Stimulated activated CD4-positive, alpha-beta T cell treated with anti-CD3 and anti-CD28 coated beads, Interleukin-1b, Interleukin-23, amount 100 ng/mL, for 24 hours (primary cell): ENCODE measurements at regions not wholly inside any gene's neighbourhood (a gene's known extent, or its start where the extent isn't known, plus 50 kb on each side); places are given as distances from the start of the nearest gene placed in this dataset.
"Not testable (repeated sequence)": the region's sequence is repeated elsewhere in the genome, so short reads cannot be mapped to it uniquely, and the experiment has no call there.

Experiments used
- DNase-seq, 4 experiments: peaks; one replicate each; pipeline ENCODE4 v3.0.0-alpha.2; 2020; ENCODE audit warnings: low read depth in 4 of 4, low spot score in 1 of 4

DNA sequence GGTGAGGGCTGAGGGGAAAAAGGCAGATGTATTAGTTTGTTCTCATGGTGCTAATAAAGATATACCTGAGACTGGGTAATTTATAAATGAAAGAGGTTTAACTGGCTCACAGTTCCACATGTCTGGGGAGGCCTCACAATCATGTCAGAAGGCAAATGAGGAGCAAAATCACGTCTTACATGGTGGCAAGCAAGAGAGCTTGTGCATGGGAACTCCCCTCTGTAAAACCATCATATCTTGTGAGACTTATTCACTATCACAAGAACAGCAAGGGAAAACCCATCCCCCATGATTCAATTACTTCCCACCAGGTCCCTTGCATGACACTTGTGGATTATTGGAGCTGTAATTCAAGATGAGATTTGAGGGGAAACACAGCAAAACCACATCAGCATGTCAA lies 1220.9 kb downstream of the GALC start:
- no peak for DNase-seq

DNA sequence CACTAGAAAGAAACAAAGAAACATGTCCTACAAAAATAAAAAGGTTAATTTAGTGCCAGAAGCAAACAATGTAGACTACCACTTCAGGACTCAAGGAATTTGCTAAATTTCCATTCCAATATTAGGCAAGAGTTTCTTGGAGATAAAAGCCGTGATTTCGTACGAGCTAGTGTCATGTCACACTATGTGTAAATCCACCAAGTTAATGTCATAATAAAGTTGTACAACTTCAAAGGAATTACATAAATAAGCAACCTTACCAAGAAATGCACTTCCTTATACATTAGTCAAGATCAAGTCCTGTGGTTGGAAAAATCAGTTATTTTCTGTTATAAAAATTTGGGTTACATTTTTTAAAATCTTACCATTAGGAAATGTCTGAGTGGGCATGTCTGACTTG lies 1222.8 kb downstream of the GALC start:
- DNase-seq, result no peak

DNA sequence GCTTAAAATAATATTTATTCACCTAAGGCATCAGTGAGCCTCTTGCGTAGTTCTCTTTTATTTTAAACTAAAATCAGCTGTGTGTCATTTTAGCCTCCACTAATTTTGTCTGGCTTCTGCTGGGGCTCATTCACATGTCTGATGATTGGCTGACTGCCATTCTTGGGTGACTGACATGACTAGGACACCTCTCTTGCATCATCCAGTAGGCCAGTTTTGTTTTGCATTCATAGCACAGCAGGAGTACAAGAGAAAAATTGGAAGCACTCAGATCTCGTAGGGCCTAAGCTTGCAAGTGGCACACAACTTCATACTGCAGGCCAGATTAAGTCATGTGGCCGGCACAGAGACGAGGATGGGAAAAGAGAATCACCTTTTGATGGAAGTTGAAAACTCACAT lies 1226.5 kb downstream of the GALC start:
- DNase-seq, result no peak

DNA sequence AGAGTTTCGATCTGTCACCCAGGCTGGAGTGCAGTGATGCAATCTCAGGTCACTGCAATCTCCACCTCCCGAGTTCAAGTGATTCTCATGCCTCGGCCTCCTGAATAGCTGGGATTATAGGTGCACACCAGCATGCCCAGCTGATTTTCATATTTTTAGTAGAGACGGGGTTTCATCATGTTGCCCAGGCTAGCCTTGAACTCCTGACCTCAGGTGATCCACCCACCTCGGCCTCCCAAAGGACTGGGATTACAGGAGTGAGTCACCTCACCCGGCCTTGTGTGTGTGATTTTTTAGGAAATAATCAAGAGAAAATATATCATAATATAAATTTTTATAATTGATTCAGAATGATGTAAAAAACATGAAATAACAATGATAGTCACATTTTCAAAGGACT lies 1231.4 kb downstream of the GALC start:
- no peak for DNase-seq

DNA sequence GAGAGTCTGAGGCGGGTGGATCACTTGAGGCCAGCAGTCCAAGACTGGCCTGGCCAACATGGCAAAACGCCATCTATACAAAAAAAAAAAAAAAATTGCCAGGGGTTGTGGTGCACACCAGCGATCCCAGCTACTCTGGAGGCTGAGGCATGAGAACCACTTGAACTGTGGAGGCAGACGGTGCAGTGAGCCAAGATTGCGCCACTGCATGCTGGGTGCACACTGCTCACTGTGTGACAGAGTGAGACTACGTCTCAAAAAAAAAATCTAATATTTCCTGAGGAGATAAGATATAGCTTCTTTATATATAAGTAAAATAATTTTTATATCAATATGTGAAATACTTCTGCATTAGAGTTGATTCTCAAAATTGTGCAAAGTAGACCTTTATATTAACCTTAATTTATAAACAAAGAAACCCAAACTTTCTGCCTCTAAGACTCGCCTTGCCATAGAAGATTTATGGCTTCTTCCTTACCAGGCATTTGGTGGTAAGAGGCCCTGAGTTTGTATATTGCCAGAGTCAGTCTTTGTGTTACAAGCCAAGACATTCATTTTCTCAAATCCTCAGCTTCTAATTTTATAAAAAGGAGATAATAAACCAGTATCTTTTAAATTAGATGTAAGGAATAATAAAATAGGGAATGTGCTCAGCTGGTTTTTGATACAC lies 1226.7 kb downstream of the FLRT2 start:
- no peak for DNase-seq

DNA sequence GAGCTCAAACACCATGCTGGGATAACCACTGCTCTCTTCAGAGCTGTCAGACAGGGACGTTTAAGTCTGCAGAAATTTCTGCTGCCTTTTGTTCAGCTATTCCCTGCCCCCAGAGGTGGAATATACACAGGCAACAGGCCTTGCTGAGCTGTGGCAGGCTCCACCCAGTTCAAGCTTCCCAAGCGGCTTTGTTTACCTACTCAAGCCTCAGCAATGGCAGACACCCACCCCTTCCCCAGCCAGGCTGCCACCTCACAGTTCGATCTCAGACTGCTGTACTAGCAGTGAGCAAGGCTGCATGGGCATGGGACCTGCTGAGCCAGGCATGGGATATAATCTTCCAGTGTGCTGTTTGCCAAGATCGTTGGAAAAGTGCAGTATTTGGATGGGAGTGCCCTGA lies 1220.5 kb downstream of the FLRT2 start:
- not testable (repeated sequence) for DNase-seq

DNA sequence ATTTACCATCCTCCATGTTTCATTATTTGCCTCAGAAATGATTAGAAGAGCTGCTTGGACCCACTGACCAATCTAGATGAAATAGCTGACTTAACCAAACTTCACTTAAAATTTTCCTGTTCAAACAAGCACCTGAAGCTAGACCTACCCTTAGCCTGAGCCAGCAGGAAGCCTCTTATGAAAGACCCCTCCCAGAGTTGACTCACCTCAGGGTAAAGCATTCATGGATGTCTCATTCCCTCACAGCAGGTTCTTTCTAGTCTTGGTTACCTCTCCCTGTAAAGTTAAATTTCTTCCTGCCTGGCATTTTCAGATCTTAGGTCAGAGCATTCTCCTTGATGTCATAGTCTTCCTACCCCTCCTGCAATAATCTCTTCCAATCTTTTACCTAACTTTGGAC lies 1209.8 kb downstream of the FLRT2 start:
- DNase-seq, result no peak

DNA sequence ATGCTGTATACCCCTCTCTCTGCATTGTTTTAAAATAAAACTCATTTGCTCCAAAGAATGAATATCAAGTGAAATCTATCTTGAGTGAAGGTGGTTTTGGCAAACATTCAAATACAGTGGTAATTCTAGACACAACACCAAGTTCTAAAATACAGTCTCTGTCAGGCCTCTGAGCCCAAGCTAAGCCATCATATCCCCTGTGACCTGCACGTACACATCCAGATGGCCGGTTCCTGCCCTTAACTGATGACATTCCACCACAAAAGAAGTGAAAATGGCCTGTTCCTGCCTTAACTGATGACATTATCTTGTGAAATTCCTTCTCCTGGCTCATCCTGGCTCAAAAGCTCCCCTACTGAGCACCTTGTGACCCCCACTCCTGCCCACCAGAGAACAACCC lies 1201.5 kb downstream of the FLRT2 start:
- not testable (repeated sequence) for DNase-seq

DNA sequence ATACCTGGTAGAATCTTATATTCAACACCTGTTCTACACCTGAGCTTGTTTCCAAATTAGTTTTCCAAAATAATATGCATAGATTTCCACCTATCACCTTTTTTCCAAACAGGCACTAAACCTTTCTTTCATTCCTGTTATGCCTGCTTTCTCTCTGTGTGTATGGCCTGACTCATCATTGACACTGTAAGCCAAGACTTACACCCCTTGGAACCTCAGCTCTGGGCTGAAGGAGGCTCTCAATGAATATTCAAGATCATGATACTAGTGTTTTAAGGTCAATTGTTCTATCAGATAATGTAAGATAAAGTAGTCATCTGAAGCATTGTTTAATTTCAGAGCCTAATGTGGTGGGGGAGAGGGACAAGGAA lies 1193.3 kb downstream of the FLRT2 start:
- no peak for DNase-seq

DNA sequence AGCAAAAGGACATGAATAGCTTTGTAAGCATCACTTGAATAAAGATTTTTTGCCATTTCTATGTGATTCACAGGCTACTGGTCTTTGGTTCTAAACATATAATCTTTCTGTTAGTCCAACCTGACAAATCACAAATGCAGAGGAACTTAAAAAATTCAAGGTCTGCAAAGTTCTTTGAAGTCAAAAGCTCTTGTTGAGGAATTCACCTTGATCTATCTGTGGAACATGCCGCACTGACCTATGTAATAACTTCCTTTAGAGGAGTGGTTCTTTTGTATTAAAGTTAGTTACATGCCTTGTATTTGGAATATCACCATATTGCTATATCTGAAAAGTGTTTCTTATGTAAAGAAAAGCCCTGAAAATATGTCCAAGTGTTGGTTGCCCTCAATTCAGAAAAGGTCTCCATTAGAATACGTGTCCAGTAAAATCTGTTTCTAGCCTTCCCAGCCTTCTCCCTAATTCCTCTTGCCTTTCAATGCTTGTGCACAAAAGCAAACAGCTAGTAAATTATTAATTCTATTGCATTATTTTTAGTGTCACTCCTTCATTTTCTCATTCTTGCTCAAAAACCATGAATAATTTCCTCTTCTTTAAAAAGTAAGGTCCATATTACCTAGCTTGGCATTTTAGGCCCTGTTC lies 1192.8 kb downstream of the FLRT2 start:
- DNase-seq, result no peak

DNA sequence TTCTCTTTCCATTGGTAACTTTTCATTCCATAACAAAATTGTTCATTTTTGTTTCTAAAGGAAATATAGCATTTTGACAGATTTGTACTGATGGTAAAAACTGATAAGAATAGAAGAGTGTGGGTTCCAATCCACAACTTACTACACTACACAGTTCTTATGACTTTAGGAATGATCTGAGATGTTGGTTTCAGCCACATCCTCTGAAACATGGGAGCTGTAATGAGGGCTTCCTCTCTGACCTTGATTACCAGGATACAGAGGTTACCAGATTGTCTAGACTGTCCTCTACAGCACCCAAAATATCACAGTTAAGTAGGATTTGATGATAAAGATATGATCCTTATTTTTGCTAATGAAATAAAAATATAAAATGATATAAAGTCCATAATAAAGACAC lies 1184.6 kb downstream of the FLRT2 start:
- DNase-seq, result no peak

DNA sequence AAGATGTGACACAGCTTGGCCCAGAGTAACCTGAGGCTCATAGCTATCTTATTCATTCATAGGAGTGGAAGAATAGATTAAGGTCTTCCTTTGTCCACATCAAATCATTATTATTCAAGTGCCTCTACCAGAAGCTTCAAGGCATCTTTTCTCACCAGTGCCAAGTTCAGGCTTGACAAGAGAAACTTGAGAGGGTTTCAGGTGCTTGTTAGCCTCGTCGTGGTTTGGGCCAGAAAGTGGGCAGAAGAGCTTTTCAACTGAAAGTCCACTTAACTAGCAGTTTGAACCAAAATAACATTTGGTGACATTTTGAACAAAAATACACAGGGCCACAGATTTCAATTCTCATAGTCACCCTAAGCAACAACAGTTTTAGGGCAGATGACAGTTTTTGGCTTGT lies 1184.2 kb downstream of the FLRT2 start:
- no peak for DNase-seq

DNA sequence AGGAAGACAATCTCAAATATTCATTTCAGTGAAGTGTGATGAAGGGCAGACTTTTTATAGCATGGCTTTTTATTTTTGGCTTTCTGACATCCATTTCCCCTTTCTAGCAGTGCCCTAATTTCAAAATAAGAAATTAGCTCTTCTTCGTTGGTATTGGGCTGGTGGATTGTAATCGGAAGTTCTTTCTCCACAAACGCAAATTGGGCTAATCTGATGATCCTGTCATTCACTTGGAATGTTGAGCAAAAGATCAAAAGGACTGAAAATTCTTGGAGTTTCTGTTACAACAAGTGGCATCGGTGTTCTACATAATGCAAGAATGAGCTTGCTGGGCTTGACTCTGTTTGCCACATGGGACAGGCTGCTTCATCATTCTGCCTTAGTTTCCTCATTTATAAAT lies 1182.8 kb downstream of the FLRT2 start:
- no peak for DNase-seq

DNA sequence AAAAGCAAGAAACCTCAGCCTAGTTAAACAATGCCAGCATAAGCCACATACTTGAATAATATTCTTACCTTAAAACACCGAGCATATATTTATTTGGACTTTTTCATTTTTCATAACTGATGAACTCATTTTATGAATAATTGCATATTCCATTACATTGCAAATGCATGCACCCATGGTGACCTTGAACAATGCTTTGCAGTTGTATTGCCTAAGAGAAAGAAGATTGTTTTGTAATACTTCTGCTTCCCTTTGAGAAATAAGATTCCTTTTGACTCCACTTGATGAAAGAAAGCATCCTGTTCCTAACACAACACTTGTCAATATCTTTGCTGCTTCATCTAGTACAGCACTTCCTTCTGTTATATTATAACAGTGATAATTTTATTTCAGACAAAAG lies 1182.2 kb downstream of the FLRT2 start:
- DNase-seq, result no peak

DNA sequence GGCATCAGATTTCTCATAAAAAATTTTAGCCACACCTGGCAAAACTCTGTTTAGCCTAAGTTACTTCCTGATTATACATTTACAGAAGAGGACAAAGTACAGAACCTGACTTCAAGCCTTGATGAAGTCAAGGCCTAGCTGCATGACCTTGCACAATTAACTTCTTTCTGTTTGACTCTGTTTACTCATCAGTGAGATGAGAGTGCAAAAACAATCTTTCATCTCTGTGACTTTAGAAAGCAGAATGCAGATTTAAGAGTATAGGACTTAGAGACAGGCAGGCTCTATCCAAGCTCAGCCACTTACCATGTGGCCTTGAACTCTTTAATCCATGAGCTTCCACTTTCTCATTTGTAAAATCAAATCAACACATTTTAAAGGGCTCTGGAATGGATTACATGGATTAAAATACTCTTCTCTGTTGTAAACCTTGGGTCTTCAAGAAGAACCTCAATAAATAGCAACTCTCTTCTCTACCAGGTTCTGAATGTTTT lies 1178.9 kb downstream of the FLRT2 start:
- no peak for DNase-seq

DNA sequence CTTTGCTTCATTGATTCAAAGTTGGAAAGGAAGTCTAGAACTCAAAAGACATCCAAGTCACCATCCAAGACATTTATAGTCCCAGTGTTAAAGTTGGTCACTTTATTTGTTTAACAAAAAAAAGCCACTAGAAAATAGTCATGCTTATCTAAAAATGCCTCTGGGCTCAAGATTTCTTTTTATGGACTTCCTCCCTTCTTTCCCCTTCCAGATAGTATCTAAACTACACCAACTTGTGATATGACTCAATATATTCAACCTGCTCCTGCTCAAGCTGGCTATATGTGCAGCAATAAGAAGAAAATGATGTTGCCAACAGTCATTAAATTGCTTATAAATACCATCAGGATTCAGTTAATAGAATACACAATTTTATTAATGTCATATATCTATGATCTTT lies 1177.1 kb downstream of the FLRT2 start:
- DNase-seq, result no peak

DNA sequence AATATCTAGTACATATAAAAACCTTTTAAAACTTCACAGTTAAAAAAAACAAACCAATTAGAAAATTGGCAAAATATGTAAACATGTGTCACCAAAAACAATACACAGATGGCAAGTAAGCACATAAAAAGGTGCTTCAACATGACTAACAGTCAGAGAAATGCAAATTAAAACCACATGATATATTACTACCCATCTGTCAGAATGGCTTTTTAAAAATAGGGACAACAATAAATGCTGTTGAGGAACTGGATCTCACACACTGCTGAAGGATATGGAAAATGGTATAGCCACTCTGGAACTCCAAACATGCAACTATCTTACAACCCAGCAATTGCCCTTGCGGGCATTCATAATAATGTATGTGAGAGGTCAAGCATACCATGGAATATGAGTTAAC lies 1153.6 kb downstream of the FLRT2 start:
- DNase-seq, result no peak

DNA sequence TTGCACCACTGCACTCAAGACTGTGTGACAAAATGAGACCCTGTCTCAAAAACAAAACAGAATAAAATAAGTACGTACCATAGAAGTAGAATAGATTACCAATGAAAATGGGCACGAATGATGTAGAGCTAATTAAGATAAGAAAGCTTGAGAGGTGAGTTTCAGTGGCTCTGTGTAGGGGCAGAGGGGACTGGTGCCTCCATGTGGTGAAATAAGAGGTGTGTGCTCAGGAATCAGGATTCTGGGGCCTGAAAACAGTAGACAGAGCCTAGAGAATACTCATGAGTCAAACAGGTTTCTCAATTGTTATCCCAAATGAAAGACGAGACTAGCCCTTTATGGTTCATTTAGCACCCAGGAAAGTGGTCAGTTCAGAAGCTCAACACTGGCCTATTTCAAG lies 1145.1 kb downstream of the FLRT2 start:
- no peak for DNase-seq

DNA sequence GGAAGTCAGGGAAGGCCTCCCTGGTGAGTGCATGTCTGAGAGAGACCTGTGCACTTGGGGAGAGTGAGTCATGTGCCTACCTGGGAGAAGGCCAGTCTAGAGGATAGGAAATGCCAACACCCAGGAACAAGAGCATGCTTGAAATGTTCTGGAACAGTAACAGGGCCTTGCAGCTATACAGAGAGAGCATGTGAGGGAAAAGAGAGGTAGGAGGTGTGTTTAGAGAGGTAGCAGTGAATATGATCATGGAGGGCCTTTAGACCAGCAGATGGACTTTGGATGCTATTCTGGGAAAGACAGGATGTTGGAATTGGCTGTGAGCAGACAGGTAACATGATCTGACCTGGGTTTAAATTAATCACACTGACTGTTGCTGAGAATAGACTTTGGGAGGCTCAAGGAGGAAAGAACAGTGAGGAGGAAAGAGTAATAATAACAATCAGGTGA lies 1143.6 kb downstream of the FLRT2 start:
- DNase-seq, result no peak

DNA sequence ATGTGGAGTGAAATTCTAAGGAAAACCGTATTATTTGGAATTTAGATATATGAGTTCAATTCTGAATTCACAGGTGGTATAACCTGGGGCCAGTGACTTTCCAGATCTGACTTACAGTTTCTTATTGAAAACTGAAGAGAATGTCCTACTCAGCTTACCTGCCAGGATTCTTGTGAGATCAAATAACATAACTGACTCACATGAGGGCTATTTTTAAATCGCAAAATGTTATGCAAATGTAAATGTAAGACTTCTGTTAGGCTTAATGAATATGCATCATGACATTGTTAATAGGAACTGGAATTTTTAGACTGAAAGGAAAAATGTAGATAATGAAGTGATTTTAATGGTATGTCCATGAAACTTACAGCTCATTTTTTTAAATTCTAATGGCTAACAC lies 1142.1 kb downstream of the FLRT2 start:
- DNase-seq, result no peak

DNA sequence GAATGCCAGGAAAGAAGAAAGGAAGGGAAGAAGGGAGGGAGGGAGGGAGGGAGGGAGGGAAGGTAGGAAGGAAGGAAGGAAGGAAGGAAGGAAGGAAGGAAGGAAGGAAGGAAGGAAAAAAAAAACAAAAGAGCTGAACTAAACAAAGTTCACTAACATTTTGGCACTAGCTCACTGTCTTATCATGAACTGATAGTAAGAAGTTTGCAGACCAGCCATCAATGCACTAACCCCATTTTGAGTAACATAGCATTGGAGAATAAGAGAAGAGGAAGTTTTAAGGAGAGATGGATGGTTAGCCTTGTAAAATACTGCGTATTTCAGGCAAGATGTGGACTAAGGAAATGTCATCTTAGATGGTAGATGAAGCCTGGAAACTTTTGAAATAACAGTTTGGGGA lies 1136.0 kb downstream of the FLRT2 start:
- no peak for DNase-seq

DNA sequence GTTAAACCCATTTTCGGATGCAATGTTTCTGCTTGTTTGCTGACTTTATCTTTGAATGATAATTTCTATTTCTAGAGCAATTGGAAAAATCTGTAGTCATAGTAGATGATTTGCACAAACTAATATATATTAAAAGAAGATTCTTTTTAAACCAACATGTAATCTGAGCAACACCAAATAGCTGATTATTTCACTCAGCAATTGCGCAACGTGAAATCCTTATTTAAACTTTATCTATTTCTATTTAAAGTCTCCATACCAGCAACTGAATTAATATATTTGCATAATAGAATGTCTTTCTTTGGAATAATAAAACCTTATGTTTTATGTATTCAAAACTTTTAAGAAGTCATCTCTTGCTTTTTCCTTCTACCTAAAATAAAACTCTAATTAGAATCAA lies 1132.4 kb downstream of the FLRT2 start:
- no peak for DNase-seq

DNA sequence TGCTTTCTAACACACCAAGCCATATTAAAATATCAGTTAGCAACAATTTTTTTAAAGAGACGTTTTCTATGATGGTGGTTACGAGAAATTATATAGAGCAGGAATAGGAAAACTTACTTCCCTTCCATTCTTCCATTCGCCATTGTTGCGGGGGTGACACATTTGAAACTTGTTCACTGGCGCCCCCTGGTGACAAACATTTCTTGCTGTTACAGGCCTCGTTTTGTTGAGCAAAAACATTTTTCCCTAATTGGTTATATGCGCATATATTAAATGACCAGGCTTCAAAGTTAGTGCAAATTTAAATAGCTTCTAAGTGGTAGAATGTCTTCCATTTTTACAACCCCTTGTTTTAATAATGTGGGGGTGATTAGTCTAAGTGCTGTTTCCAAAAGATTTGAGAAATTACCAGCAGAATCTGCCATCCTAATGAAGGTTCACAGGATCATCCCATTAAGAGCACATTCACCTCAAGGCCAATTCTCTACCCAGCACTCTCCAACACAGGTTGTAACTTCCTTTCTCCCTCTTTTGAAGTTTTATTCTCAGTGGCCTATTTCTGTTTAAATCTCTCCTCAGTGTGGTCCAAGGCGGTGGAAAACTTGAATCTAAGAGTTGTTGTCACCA lies 1124.7 kb downstream of the FLRT2 start:
- peak in 1 of 4 experiments; percentile 2 for DNase-seq
